Nephron (organoid): ENCODE measurements at regions not wholly inside any gene's neighbourhood (a gene's known extent, or its start where the extent isn't known, plus 50 kb on each side); places are given as distances from the start of the nearest gene placed in this dataset.

Experiments
- H3K27ac Mint-ChIP-seq, 3 experiments: 2 replicates each; pipeline ENCODE4 v1.8.0; 2020; ENCODE audit warnings: mixed read lengths in 3 of 3, mild to moderate bottlenecking in 2 of 3, moderate library complexity in 1 of 3
- H3K27me3 Mint-ChIP-seq: 2 replicates; pipeline ENCODE4 v1.8.0; 2021; ENCODE audit warnings: low read depth, mild to moderate bottlenecking, moderate library complexity, mixed read lengths
- H3K36me3 Mint-ChIP-seq: 2 replicates; pipeline ENCODE4 v1.8.0; 2020; ENCODE audit warnings: low read depth, mixed read lengths
- H3K4me1 Mint-ChIP-seq: 2 replicates; pipeline ENCODE4 v1.8.0; 2020; ENCODE audit warnings: mixed read lengths
- H3K4me3 Mint-ChIP-seq, 3 experiments: 2 replicates each; pipeline ENCODE4 v1.8.0; 2020; ENCODE audit warnings: mild to moderate bottlenecking in 3 of 3, mixed read lengths in 3 of 3, moderate library complexity in 2 of 3
- H3K9me3 Mint-ChIP-seq: 2 replicates; pipeline ENCODE4 v1.8.0; 2020; ENCODE audit warnings: mixed read lengths
- TF ChIP-seq, protein P1 (sequence below), 3 experiments: fragments of 200-600 bp; sonication (generic); IDR thresholded peaks; one replicate each; pipeline ENCODE4 v1.5.0; 2021; ENCODE audit warnings: antibody characterized with exemption in 3 of 3; ENCODE audit not compliant: unreplicated experiment in 3 of 3

DNA sequence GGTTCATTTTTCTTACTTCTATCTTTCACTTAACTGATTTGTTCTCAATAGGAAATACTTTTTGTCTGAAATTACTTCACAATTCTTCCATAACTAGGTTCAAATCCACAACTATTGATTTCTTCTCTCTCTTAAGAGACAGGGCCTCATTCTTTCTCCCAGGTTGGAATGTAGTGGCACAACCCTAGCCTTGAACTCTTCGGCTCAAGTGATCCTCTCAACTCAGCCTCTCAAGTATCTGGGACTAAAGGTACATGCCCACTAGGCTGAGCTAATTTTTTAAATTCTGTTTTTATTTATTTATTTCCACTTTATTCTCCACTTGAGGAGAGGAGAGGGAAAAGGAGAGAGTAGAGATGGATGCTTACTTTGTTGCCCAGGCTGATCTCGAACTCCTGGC lies 370.4 kb upstream of the PLXNA2 start:
- H3K9me3 Mint-ChIP-seq = peaks cover 21% of the 10 kb centered on the region
- H3K4me3 Mint-ChIP-seq = no peak overlapping the region
- H3K27me3 Mint-ChIP-seq = peaks cover 3% of the 10 kb centered on the region
- no peaks in the 10 kb centered on the region for H3K4me1 Mint-ChIP-seq
- no peak overlapping the region for H3K27ac Mint-ChIP-seq
- TF ChIP-seq, protein P1, sequence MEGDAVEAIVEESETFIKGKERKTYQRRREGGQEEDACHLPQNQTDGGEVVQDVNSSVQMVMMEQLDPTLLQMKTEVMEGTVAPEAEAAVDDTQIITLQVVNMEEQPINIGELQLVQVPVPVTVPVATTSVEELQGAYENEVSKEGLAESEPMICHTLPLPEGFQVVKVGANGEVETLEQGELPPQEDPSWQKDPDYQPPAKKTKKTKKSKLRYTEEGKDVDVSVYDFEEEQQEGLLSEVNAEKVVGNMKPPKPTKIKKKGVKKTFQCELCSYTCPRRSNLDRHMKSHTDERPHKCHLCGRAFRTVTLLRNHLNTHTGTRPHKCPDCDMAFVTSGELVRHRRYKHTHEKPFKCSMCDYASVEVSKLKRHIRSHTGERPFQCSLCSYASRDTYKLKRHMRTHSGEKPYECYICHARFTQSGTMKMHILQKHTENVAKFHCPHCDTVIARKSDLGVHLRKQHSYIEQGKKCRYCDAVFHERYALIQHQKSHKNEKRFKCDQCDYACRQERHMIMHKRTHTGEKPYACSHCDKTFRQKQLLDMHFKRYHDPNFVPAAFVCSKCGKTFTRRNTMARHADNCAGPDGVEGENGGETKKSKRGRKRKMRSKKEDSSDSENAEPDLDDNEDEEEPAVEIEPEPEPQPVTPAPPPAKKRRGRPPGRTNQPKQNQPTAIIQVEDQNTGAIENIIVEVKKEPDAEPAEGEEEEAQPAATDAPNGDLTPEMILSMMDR (IDR thresholded peaks at IDR 0.05; ENCODE audit: unreplicated experiment in 3 of 3) = no peak
- H3K36me3 Mint-ChIP-seq = no peaks in the 10 kb centered on the region

DNA sequence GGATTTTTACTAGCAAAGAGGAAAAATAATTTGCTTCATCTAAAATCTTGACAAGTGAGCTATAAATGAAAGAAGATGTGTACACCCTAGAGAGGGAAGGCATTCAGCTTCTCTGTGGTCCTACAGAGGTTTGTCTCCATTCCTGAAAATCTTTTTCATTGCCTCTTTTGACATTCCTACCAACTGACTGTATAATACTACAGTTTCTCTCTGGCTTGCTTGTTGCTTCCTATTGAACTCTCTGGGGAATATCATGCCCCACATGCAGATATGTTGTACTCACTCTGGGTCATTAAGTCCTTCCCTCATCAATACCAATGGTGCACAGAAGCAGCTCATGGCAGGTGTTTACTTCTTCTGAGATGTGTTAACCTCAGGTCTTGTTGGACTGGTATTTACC lies 371.2 kb upstream of the PLXNA2 start:
- Mint-ChIP-seq H3K4me1 (no peaks in the 10 kb centered on the region), H3K9me3 (peaks cover 28% of the 10 kb centered on the region), H3K36me3 (peaks cover 3% of the 10 kb centered on the region), H3K4me3 (no peak overlapping the region), H3K27ac (no peak overlapping the region), H3K27me3 (peaks cover 3% of the 10 kb centered on the region)
- TF ChIP-seq, protein P1 (IDR thresholded peaks at IDR 0.05; ENCODE audit: unreplicated experiment in 3 of 3) = no peak

DNA sequence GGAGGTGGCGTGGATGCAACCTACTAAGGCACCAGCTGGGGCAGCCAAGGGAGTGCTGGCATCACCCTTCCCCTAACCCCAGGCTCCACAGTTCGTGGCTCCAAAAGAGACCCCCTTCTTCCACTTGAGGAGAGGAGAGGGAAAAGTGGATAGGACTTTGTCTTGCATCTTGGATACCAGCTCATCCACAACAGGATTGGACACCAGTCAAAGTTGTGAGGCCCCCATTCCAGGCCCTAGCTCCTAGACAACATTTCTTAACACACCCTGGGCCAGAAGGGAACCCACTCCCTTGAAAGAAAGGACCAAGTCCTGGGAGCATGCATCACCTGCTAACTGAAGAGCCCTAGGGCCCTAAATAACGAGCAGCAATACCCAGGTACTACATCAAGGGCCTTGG lies 372.6 kb upstream of the PLXNA2 start:
- Mint-ChIP-seq H3K9me3 (peaks cover 40% of the 10 kb centered on the region), H3K4me1 (no peaks in the 10 kb centered on the region), H3K27me3 (no peaks in the 10 kb centered on the region), H3K4me3 (no peak overlapping the region), H3K27ac (no peak overlapping the region), H3K36me3 (peaks cover 9% of the 10 kb centered on the region)
- TF ChIP-seq, protein P1 (IDR thresholded peaks at IDR 0.05; ENCODE audit: unreplicated experiment in 3 of 3) = no peak

DNA sequence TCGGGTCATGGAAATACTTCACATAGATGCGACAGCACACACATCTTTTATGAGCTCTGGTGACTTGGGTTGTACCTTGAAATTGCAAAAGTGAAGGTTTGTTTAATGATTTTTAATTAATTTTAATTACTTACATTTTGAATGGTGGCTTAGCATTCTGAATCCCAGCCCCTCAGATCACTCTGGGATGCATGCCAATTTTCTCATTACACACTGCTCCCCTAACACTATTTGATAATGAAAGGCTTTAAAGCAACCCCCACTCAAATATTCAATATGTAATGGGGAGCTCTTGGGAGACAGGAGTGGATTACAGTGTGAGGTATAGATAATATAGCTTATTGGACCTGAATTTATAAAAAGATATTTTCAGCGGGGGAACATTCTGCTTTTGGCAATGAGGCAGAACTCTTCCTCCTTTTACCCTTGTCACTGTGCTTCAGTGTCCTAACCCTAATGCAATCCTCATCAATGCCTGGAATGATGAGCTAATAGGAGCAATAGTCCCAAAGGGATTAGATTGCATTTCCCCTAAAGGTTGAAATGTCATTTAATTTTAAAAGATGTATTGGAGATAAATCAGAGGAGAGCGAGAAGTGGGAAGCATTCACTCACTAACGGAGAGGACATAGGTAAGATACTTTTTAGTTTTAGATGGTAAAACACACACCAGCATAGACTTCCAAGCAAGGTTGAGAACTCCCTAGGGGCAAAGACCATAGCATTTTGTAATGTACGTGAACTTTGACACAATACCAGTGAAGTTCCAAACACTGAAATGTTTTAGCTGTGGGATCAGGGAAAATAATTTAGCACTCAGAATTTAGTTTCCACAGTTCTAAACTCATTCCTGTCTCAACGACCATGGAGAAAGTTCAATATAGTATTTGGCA lies 384.1 kb upstream of the PLXNA2 start:
- peaks cover 7% of the 10 kb centered on the region for H3K27me3 Mint-ChIP-seq
- H3K9me3 Mint-ChIP-seq = no peaks in the 10 kb centered on the region
- no peak overlapping the region for H3K4me3 Mint-ChIP-seq
- H3K4me1 Mint-ChIP-seq = no peaks in the 10 kb centered on the region
- H3K36me3 Mint-ChIP-seq = no peaks in the 10 kb centered on the region
- TF ChIP-seq, protein P1 (IDR thresholded peaks at IDR 0.05; ENCODE audit: unreplicated experiment in 3 of 3) = no peak
- H3K27ac Mint-ChIP-seq = no peak overlapping the region

DNA sequence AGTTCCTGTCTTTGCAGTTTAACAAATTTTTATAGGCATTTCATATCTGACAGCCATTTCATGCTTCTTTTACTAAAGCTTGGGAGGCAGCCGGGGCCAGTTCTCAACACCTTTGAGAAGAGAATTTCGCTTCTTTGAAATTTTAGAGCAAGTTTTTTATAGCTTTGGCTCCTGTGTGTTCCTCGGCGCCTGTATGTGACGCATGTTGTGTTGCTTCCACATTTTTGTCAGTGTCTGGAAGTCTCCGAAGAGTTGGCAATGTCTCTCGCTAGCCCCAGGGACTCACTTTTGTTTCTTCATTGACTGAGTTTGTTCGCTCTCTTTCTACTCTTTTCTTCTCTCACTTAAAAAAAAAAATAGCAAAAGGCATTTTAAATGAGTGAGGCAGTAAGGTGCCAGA lies 386.9 kb upstream of the PLXNA2 start:
- H3K4me3 Mint-ChIP-seq = no peak overlapping the region
- TF ChIP-seq, protein P1 (IDR thresholded peaks at IDR 0.05; ENCODE audit: unreplicated experiment in 3 of 3) = no peak
- no peak overlapping the region for H3K27ac Mint-ChIP-seq
- no peaks in the 10 kb centered on the region for H3K4me1 Mint-ChIP-seq
- H3K36me3 Mint-ChIP-seq = no peaks in the 10 kb centered on the region
- H3K9me3 Mint-ChIP-seq = no peaks in the 10 kb centered on the region
- peaks cover 14% of the 10 kb centered on the region for H3K27me3 Mint-ChIP-seq

DNA sequence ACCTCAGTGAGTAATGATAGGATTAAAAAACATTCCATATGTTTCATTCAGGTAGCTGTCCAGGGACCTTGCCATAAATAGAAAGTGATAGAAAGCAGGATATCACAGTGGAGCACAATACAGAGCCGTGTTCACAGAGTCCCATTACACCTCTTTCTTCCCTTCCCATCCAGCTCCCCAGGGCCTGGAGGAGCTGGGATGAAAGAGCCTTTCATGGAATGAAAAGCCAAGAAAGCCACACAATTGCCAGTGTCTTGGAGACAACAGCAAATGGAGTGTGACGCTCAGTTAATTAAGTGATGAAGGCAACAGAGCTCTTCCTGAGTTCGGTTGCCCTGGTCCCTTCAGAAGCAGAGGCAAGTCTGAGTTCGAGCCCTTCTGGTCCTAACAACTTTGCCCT lies 387.3 kb upstream of the PLXNA2 start:
- Mint-ChIP-seq H3K36me3 (no peaks in the 10 kb centered on the region), H3K4me3 (no peak overlapping the region), H3K27ac (no peak overlapping the region), H3K9me3 (no peaks in the 10 kb centered on the region), H3K27me3 (peaks cover 14% of the 10 kb centered on the region), H3K4me1 (no peaks in the 10 kb centered on the region)
- TF ChIP-seq, protein P1 (IDR thresholded peaks at IDR 0.05; ENCODE audit: unreplicated experiment in 3 of 3) = no peak
